Ectodermal cell (in vitro differentiated cells): ENCODE measurements at regions not wholly inside any gene's neighbourhood (a gene's known extent, or its start where the extent isn't known, plus 50 kb on each side); places are given as distances from the start of the nearest gene placed in this dataset.

Source experiments
- H3K27ac ChIP-seq: 2 replicates; pipeline ENCODE4 v1.7.0; 2013; ENCODE audit warnings: mild to moderate bottlenecking, low read depth, low read length; ENCODE audit not compliant: insufficient read depth, poor library complexity, severe bottlenecking
- H3K27me3 ChIP-seq: 2 replicates; pipeline ENCODE4 v1.7.0; 2013; ENCODE audit warnings: mild to moderate bottlenecking, low read length; ENCODE audit not compliant: insufficient read depth, control insufficient read depth, poor library complexity, severe bottlenecking
- H3K36me3 ChIP-seq: one replicate; pipeline ENCODE4 v1.7.0; 2013; ENCODE audit warnings: low read length; ENCODE audit not compliant: control insufficient read depth, insufficient read depth
- H3K4me1 ChIP-seq: one replicate; pipeline ENCODE4 v1.7.0; 2013; ENCODE audit warnings: low read length; ENCODE audit not compliant: control insufficient read depth, insufficient read depth
- H3K4me3 ChIP-seq: 2 replicates; pipeline ENCODE4 v1.7.0; 2013; ENCODE audit warnings: low read depth, low read length, control low read depth; ENCODE audit not compliant: insufficient read depth
- H3K9me3 ChIP-seq: 2 replicates; pipeline ENCODE4 v1.7.0; 2013; ENCODE audit warnings: mild to moderate bottlenecking, low read length, moderate library complexity; ENCODE audit not compliant: control insufficient read depth
- whole genome bisulfite sequencing, 2 experiments: methylation state at CpG; one replicate each; pipeline ENCODE4 v1.1.7; 2013; ENCODE audit warnings: missing lambda C conversion rate in 2 of 2; 5-methylcytosine and 5-hydroxymethylcytosine counted together

GRCh38 chr21:29436143-29436542 is 137.4 kb downstream of the BACH1 start:
- WGBS, 2 experiments = 90 to 92% methylated on average over 3 to 5 of the region's 5 CpGs
- H3K27ac ChIP-seq = no peak overlapping the region
- H3K4me3 ChIP-seq = no peak overlapping the region
- no peaks in the 10 kb centered on the region for H3K36me3 ChIP-seq
- no peaks in the 10 kb centered on the region for H3K4me1 ChIP-seq
- H3K9me3 ChIP-seq = no peaks in the 10 kb centered on the region
- H3K27me3 ChIP-seq = no peaks in the 10 kb centered on the region

- H3K27me3 ChIP-seq = no peaks in the 10 kb centered on the region
- H3K36me3 ChIP-seq = no peaks in the 10 kb centered on the region
- H3K9me3 ChIP-seq = no peaks in the 10 kb centered on the region
- no peaks in the 10 kb centered on the region for H3K4me1 ChIP-seq
- H3K4me3 ChIP-seq = no peak overlapping the region
- 92 to 94% methylated on average over 2 of the region's 2 CpGs for WGBS, 2 experiments
- H3K27ac ChIP-seq = no peak overlapping the region
Measured at GRCh38 chr21:29436650-29437049, 137.9 kb downstream of the BACH1 start.

DNA sequence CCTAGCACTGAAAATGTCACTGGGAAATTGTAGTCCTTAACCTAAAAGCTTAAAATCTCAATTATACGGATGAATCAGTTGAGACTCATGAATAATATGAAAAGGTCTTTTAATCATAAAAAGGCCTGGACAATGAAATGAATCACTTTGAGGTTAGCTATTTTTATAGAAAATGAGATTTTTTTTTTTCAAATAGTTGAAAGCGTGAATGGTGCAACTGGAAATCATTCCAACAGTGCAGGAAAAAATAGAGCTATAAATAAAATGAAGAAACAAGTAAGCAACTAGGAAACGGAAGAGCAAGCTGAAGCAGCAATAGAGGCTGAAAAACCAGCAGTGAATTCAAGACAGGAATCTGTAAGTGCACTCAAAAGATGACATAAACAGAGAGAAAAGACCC is 142.9 kb downstream of the BACH1 start:
- H3K9me3 ChIP-seq = no peaks in the 10 kb centered on the region
- no peaks in the 10 kb centered on the region for H3K36me3 ChIP-seq
- no peak overlapping the region for H3K4me3 ChIP-seq
- no peaks in the 10 kb centered on the region for H3K4me1 ChIP-seq
- H3K27me3 ChIP-seq = no peaks in the 10 kb centered on the region
- no peak overlapping the region for H3K27ac ChIP-seq
- WGBS, 2 experiments = 89 to 96% methylated on average over 3 of the region's 3 CpGs

GRCh38 chr21:29443411-29444010 is 144.8 kb downstream of the BACH1 start:
- 93 to 100% methylated on average over 1 of the region's 1 CpG for WGBS, 2 experiments
- Histone ChIP-seq H3K4me3 (no peak overlapping the region), H3K27ac (no peak overlapping the region), H3K27me3 (no peaks in the 10 kb centered on the region), H3K4me1 (no peaks in the 10 kb centered on the region), H3K36me3 (no peaks in the 10 kb centered on the region), H3K9me3 (no peaks in the 10 kb centered on the region)

DNA sequence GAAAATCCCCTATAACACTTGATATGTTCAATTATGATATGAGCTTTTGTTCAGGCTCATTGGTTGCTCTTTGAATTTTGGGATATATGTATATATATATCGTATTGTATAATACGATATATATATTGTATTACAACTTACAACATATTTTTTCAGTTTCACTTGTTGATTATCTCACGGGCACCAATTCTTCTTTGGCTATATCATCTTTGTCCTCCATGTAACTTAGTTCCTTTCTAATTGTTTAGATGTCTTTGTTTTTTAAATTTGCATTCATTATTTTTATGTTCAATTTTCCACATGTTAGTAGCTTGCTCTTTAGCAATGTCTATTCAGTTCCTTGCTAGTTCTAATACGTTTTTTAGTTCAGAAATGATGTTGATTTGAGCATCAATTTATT is 150.0 kb downstream of the BACH1 start:
- H3K4me1 ChIP-seq = no peaks in the 10 kb centered on the region
- H3K27ac ChIP-seq = no peak overlapping the region
- no peaks in the 10 kb centered on the region for H3K27me3 ChIP-seq
- WGBS, 2 experiments = 100% methylated on average over 1 of the region's 4 CpGs
- H3K36me3 ChIP-seq = no peaks in the 10 kb centered on the region
- no peaks in the 10 kb centered on the region for H3K9me3 ChIP-seq
- no peak overlapping the region for H3K4me3 ChIP-seq

GRCh38 chr21:29449306-29449950 is 150.7 kb downstream of the BACH1 start:
- Histone ChIP-seq H3K36me3 (no peaks in the 10 kb centered on the region), H3K4me3 (no peak overlapping the region), H3K27me3 (no peaks in the 10 kb centered on the region), H3K27ac (no peak overlapping the region), H3K9me3 (no peaks in the 10 kb centered on the region), H3K4me1 (no peaks in the 10 kb centered on the region)
- 92 to 96% methylated on average over 6 of the region's 6 CpGs for WGBS, 2 experiments

DNA sequence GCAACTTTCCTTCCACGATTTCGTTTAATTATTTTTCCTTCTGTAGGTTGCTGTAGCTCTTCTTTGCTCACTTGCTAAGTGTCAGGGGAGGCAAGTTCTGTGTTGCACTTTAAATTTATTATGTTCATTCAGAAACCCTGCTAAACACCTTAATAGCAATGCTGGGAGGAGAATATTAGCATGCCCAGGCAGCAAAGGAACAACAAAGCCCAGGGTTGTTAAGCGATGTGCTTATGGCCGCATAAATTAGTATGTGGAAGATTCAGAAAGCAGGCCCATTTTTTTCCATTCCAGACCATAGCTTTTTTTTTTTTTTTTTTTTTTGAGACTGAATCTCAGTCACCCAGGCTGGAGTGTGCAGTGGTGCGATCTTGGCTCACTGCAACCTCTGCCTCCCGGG is 151.3 kb downstream of the BACH1 start:
- H3K4me1 ChIP-seq = no peaks in the 10 kb centered on the region
- no peaks in the 10 kb centered on the region for H3K9me3 ChIP-seq
- no peak overlapping the region for H3K4me3 ChIP-seq
- no peak overlapping the region for H3K27ac ChIP-seq
- no peaks in the 10 kb centered on the region for H3K36me3 ChIP-seq
- no peaks in the 10 kb centered on the region for H3K27me3 ChIP-seq
- 94 to 97% methylated on average over 4 to 6 of the region's 6 CpGs for WGBS, 2 experiments

- Histone ChIP-seq H3K27me3 (no peaks in the 10 kb centered on the region), H3K9me3 (no peaks in the 10 kb centered on the region), H3K36me3 (no peaks in the 10 kb centered on the region), H3K4me1 (no peaks in the 10 kb centered on the region), H3K4me3 (no peak overlapping the region), H3K27ac (no peak overlapping the region)
- WGBS, 2 experiments = 89% methylated on average over 3 of the region's 3 CpGs
Measured at GRCh38 chr21:29453511-29453910, 154.8 kb downstream of the BACH1 start.

DNA sequence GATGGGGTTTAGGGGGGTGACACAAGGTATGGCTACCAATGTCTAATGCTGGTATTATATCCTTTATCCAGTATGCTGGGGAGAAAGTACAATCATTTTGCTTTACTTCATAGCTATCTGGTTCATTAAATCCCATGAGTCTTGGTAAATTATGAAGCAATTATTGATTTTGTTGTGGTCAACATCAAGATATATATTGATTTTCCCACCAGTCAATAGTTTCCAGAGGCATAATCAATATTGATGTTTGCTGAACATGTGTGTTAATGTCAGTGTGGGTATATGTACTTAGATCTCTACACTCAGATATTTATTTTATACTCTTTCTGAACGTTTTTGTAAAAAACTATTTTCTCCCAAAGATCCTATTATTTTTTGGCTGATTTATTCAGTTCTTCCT is 155.5 kb downstream of the BACH1 start:
- WGBS, 2 experiments = 67% methylated on average over 1 of the region's 1 CpG; no CpG with 5 or more reads in 1 of the 2 experiments
- Histone ChIP-seq H3K4me1 (no peaks in the 10 kb centered on the region), H3K36me3 (no peaks in the 10 kb centered on the region), H3K27me3 (no peaks in the 10 kb centered on the region), H3K4me3 (no peak overlapping the region), H3K27ac (no peak overlapping the region), H3K9me3 (no peaks in the 10 kb centered on the region)

GRCh38 chr21:29462479-29462878 is 163.8 kb downstream of the BACH1 start:
- H3K27ac ChIP-seq = no peak overlapping the region
- no peaks in the 10 kb centered on the region for H3K27me3 ChIP-seq
- H3K4me1 ChIP-seq = no peaks in the 10 kb centered on the region
- 88 to 89% methylated on average over 1 of the region's 1 CpG for WGBS, 2 experiments
- no peak overlapping the region for H3K4me3 ChIP-seq
- H3K9me3 ChIP-seq = no peaks in the 10 kb centered on the region
- H3K36me3 ChIP-seq = no peaks in the 10 kb centered on the region
